ENCODE measurements at regions not wholly inside any gene's neighbourhood (a gene's known extent, or its start where the extent isn't known, plus 50 kb on each side); places are given as distances from the start of the nearest gene placed in this dataset.
A peak's percentile ranks its signal among the peaks of the same experiment; 100 is the strongest.

DNA sequence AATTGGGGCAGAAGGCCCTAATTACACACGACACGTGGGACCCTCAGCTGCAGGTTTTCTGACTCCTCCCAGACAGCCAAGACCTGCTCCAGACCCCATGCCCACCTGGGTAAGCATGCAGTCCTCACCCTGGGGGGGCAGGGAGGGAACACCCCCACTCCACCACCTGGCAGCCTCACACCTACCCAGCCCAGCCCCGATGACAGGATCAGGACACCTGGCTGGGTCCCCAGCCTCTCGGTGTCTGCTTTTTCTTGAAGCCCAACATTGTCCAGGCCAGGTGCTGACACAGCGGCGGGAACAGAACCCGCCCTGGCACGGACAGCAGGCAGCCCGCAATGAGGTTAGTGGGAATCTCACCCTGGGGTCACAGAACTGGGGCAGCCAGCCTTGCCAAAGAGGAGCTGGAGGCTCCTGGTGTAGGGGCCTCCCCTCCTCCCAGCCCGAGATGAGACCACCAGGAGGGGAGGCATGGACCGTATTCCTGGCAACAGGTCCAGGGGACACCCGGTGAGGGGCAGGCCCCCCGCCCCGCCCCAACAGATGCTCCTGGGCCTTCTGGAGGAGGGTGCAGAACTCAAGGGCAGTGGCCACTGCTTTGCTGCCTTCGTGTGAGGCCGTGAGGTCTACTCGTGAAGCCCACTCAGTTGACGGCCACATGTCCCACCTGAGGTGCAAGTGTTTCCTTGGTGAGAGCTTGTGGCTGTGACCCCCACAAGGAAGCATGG is 103.8 kb downstream of the DLL1 start:
- WGBS, 2 donors (ENCODE audit: low coverage in 1 of 2), result 100% methylated on average over 3 of the region's 18 CpGs; no CpG with 5 or more reads in 1 of the 2 donors
- no peak overlapping the region for H3K4me3 ChIP-seq
- TF ChIP-seq EP300 (IDR thresholded peaks at IDR 0.05) (no peak), POLR2AphosphoS5 (IDR thresholded peaks at IDR 0.05) (no peak), POLR2A (IDR thresholded peaks at IDR 0.05) (no peak)
- TF ChIP-seq, protein P1, sequence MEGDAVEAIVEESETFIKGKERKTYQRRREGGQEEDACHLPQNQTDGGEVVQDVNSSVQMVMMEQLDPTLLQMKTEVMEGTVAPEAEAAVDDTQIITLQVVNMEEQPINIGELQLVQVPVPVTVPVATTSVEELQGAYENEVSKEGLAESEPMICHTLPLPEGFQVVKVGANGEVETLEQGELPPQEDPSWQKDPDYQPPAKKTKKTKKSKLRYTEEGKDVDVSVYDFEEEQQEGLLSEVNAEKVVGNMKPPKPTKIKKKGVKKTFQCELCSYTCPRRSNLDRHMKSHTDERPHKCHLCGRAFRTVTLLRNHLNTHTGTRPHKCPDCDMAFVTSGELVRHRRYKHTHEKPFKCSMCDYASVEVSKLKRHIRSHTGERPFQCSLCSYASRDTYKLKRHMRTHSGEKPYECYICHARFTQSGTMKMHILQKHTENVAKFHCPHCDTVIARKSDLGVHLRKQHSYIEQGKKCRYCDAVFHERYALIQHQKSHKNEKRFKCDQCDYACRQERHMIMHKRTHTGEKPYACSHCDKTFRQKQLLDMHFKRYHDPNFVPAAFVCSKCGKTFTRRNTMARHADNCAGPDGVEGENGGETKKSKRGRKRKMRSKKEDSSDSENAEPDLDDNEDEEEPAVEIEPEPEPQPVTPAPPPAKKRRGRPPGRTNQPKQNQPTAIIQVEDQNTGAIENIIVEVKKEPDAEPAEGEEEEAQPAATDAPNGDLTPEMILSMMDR (IDR thresholded peaks at IDR 0.05), result no peak
- peaks cover 2% of the 10 kb centered on the region for H3K27me3 ChIP-seq
- no peaks in the 10 kb centered on the region for H3K9me3 ChIP-seq
- H3K27ac ChIP-seq, result no peak overlapping the region
- H3K36me3 ChIP-seq, result no peaks in the 10 kb centered on the region
- no peaks in the 10 kb centered on the region for H3K4me1 ChIP-seq
- ATAC-seq, result peak; percentile 22

DNA sequence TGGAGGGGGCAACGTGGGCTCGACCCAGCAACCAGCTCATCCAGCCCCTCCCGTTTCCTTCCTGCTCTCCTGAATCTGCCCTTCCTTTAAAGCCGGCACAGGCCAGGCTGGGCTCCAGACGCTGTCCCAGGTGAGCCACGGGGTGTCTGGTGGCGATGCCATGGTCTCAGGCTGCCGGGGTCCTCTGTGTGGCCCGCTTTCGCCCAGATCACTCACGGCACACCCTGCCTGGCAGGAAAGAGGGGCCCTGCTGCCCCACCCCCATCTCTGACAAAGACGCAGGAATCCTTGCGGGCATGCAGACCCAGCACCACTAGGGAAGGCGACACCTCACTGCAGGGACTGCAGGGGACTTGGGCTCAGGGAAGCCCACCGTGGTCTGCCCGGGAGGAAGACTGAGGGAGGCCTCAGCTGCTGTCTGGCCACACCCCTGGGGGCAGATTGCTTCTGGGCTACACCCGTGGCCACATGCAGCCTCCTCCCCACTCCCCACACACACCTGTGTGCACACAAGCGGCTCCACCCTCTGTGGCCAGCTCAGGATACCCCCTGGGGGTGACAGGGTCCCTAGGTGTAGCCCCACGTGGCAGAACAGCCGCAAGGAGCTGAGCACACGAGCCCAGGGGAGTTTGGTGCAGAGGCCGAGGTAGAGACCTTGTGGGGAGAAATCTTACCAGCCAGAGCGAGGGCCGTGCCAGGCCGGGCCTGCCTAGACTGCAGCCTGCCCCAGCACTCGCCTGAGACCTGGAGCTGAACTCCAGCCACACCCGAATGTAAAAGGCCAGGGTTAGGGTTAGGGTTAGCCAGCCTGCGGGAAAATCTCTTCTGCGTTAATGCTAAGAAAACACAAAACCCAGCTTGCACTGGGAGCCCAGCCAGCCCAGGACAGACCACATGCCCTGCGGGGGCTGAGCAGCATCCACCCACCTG is 104.6 kb downstream of the DLL1 start:
- no peak for ATAC-seq
- no peaks in the 10 kb centered on the region for H3K36me3 ChIP-seq
- peaks cover 8% of the 10 kb centered on the region for H3K27me3 ChIP-seq
- H3K9me3 ChIP-seq, result no peaks in the 10 kb centered on the region
- TF ChIP-seq, protein P1 (IDR thresholded peaks at IDR 0.05), result no peak
- no peak for TF ChIP-seq POLR2AphosphoS5 (IDR thresholded peaks at IDR 0.05)
- no peak for TF ChIP-seq EP300 (IDR thresholded peaks at IDR 0.05)
- no peak for TF ChIP-seq POLR2A (IDR thresholded peaks at IDR 0.05)
- H3K4me3 ChIP-seq, result no peak overlapping the region
- H3K27ac ChIP-seq, result no peak overlapping the region
- no peaks in the 10 kb centered on the region for H3K4me1 ChIP-seq
- 68 to 90% methylated on average over 2 to 6 of the region's 30 CpGs for WGBS, 2 donors (ENCODE audit: low coverage in 1 of 2)

DNA sequence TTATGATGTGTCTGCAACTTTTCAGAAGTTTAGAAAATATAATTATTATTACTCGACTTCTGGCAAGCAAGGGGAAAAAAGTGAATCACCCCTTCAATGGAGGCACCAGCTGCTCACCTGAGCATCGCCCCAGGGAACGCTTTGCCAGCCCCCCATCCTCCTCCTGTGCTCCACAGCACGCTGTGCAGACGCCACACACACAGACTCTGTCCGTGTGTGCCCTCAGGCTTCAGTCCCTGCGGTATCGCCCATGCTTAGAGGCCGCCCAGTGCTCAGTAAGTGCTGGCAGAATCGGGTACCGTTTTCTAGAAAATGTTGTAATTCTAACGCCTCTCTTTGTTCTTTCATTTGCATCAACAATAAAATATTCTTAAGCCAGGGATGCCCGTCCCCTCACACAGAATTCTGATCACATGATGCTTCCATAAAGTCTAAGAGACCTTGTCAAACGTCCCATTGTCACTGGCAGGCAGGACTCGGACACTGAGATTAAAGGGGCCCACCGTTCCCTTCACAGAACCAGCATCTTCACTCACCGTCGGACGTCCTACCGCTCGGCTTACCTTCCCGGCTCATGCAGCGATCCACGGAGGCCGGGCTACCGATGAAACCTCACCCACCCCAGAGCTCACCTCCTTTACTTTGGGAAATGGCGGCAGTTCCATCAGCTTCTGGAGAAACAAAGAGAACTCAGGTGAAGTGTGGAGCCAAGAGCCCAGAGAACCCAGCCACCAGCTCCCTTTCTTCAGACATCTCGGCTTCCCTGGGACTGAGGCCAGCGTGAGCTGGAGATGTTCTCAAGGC is 105.5 kb downstream of the DLL1 start:
- no peak for ATAC-seq
- no peaks in the 10 kb centered on the region for H3K36me3 ChIP-seq
- H3K9me3 ChIP-seq, result no peaks in the 10 kb centered on the region
- H3K4me1 ChIP-seq, result no peaks in the 10 kb centered on the region
- no peak overlapping the region for H3K27ac ChIP-seq
- 87 to 91% methylated on average over 14 to 16 of the region's 29 CpGs for WGBS, 2 donors (ENCODE audit: low coverage in 1 of 2)
- peaks cover 11% of the 10 kb centered on the region for H3K27me3 ChIP-seq
- no peak for TF ChIP-seq POLR2A (IDR thresholded peaks at IDR 0.05)
- TF ChIP-seq, protein P1 (IDR thresholded peaks at IDR 0.05), result no peak
- TF ChIP-seq EP300 (IDR thresholded peaks at IDR 0.05), result no peak
- TF ChIP-seq POLR2AphosphoS5 (IDR thresholded peaks at IDR 0.05), result no peak
- H3K4me3 ChIP-seq, result no peak overlapping the region

DNA sequence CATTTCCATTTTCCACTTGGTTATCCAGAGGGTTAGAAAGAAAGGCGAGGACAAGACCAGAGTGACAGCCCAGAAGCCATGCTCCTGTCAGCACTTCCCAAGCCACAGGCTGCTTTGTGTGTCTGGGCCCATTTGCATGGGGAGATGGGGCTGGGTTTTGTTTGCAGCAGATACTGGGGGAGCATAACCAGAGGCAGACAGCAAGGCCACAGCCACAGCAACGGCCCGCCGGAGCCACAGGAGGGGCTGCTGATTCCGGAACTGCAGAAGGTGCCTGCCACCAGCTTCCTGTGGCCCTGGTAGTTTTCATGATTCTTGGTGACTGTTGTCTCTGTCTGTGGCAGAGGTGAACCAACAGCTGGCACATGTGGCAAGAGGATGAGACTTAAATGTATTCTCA is 106.6 kb downstream of the DLL1 start:
- Histone ChIP-seq H3K4me3 (no peak overlapping the region), H3K4me1 (no peaks in the 10 kb centered on the region), H3K9me3 (no peaks in the 10 kb centered on the region), H3K27ac (no peak overlapping the region), H3K27me3 (peaks cover 11% of the 10 kb centered on the region), H3K36me3 (no peaks in the 10 kb centered on the region)
- WGBS, 2 donors (ENCODE audit: low coverage in 1 of 2), result 100% methylated on average over 1 of the region's 5 CpGs; no CpG with 5 or more reads in 1 of the 2 donors
- TF ChIP-seq POLR2A (IDR thresholded peaks at IDR 0.05), result no peak
- no peak for ATAC-seq

DNA sequence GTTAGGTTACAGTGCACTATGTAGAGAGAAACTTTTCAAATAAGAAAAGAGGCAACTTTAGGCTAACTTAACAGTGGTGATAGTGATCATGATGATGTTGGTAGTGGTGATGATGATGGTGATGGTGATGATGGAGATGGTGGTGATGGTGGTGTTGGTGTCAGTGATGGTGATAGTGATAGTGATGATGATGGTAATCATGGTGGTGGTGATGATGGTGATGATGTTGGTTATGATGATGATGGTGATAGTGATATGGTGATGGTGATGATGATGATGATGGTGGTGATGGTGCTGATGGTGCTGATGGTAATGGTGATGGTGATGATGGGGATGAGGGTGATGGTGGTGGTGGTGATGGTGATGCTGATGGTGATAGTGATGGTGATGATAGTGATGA is 107.4 kb downstream of the DLL1 start:
- TF ChIP-seq POLR2A (IDR thresholded peaks at IDR 0.05) (no peak), POLR2AphosphoS5 (IDR thresholded peaks at IDR 0.05) (no peak), EP300 (IDR thresholded peaks at IDR 0.05) (no peak)
- TF ChIP-seq, protein P1 (IDR thresholded peaks at IDR 0.05), result no peak
- no peak for ATAC-seq
- Histone ChIP-seq H3K27me3 (peaks cover 11% of the 10 kb centered on the region), H3K4me3 (no peak overlapping the region), H3K9me3 (no peaks in the 10 kb centered on the region), H3K27ac (no peak overlapping the region), H3K36me3 (no peaks in the 10 kb centered on the region), H3K4me1 (no peaks in the 10 kb centered on the region)

All from gastroesophageal sphincter (tissue), 4 donors.